ENCODE measurements at regions not wholly inside any gene's neighbourhood (a gene's known extent, or its start where the extent isn't known, plus 50 kb on each side); places are given as distances from the start of the nearest gene placed in this dataset.

DNA sequence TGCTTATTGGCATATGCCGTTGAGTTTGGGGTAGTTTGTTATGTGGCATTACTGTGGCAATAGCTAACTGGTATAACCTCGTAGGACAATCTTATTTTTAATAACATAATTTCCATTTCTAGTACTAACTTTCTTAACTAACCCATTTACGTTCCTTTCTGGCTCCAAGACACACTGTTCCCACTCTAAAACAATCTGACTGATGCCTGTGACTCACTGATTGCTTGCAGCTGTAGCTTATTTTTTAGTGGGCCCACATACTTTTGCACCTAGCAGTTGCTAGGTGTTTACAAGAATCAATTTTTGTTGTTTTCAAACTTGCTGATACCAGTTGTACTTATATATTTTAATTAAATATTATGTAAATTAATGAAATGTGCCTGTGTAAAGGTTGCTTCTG is 52.2 kb downstream of the FAT3 start:
- H3K4me1 Mint-ChIP-seq (ENCODE audit: insufficient read depth, unreplicated experiment), result peaks cover 11% of the 10 kb centered on the region
- no peaks in the 10 kb centered on the region for H3K27me3 Mint-ChIP-seq (ENCODE audit: insufficient read depth, unreplicated experiment)
- intact Hi-C loops (cut with micrococcal nuclease), result no loop called here
- POLR2A ChIA-PET, result no interaction called here
- H3K9me3 Mint-ChIP-seq (ENCODE audit: unreplicated experiment), result no peaks in the 10 kb centered on the region
- no peak overlapping the region for H3K27ac Mint-ChIP-seq (ENCODE audit: low read depth, unreplicated experiment)
- BruUV-seq (replicated peaks), result no TSS peak
- TF ChIP-seq, protein P1, sequence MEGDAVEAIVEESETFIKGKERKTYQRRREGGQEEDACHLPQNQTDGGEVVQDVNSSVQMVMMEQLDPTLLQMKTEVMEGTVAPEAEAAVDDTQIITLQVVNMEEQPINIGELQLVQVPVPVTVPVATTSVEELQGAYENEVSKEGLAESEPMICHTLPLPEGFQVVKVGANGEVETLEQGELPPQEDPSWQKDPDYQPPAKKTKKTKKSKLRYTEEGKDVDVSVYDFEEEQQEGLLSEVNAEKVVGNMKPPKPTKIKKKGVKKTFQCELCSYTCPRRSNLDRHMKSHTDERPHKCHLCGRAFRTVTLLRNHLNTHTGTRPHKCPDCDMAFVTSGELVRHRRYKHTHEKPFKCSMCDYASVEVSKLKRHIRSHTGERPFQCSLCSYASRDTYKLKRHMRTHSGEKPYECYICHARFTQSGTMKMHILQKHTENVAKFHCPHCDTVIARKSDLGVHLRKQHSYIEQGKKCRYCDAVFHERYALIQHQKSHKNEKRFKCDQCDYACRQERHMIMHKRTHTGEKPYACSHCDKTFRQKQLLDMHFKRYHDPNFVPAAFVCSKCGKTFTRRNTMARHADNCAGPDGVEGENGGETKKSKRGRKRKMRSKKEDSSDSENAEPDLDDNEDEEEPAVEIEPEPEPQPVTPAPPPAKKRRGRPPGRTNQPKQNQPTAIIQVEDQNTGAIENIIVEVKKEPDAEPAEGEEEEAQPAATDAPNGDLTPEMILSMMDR (IDR thresholded peaks at IDR 0.05; ENCODE audit: unreplicated experiment), result no peak
- CTCF ChIA-PET, result interaction anchor here (0.5 kb wide), 1 partner anchor 1451 kb away, joined by 3 read pairs; no protein-coding TSS in a partner anchor
- peak; percentile 11 for DNase-seq (ENCODE audit: unreplicated experiment)
- no peaks in the 10 kb centered on the region for H3K36me3 Mint-ChIP-seq (ENCODE audit: insufficient read depth, unreplicated experiment)
- H3K4me3 Mint-ChIP-seq (ENCODE audit: unreplicated experiment), result no peak overlapping the region

- CTCF ChIA-PET, result interaction anchor here (0.6 kb wide), 2 partner anchors 206 to 292 kb away, joined by 4 to 8 read pairs; no protein-coding TSS in a partner anchor
- POLR2A ChIA-PET, result interaction anchor here (0.7 to 0.8 kb wide), 2 partner anchors 9 to 63 kb away, joined by 3 read pairs; no protein-coding TSS in a partner anchor
- TF ChIP-seq, protein P1 (IDR thresholded peaks at IDR 0.05; ENCODE audit: unreplicated experiment), result no peak
- Mint-ChIP-seq H3K4me3 (ENCODE audit: unreplicated experiment) (no peak overlapping the region), H3K9me3 (ENCODE audit: unreplicated experiment) (no peaks in the 10 kb centered on the region), H3K4me1 (ENCODE audit: insufficient read depth, unreplicated experiment) (peaks cover 11% of the 10 kb centered on the region), H3K27ac (ENCODE audit: low read depth, unreplicated experiment) (no peak overlapping the region), H3K36me3 (ENCODE audit: insufficient read depth, unreplicated experiment) (no peaks in the 10 kb centered on the region), H3K27me3 (ENCODE audit: insufficient read depth, unreplicated experiment) (no peaks in the 10 kb centered on the region)
- DNase-seq (ENCODE audit: unreplicated experiment), result peak; percentile 16
- BruUV-seq (replicated peaks), result no TSS peak
- intact Hi-C loops (cut with micrococcal nuclease), result no loop called here
Observed at GRCh38 chr11:92277871-92278270, 53.3 kb downstream of the FAT3 start.

DNA sequence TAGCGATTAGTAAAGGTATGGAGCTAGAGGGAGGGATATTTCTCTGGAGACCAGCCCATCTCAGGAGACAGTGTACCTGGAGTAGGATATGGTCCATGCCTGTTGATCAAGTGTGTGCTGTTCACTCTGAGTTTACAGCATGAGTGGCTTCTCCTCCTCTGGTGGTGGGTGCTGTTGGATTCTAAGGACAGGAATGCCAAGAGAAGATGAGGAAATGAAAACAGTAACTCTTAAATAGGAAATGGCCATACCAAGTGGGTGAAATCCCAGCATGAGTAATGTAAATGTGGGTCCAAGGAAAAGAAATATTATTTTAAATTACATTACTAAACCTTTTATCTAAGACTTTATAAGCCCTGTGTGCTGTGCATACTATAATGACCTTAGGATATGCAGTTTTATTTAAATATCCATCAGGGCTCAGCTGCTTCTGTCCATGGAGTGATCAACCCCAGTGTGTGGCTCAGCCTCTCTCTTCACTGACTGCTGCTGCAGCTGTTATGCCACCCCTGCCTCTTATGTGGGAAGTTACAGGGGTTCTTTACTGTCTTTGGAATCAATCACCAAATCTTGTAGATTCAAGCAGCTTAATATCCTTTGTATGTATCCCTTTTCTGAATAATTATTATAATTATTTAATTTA is 54.3 kb downstream of the FAT3 start:
- intact Hi-C loops (cut with micrococcal nuclease), result no loop called here
- Mint-ChIP-seq H3K27ac (ENCODE audit: low read depth, unreplicated experiment) (no peak overlapping the region), H3K4me1 (ENCODE audit: insufficient read depth, unreplicated experiment) (peaks cover 11% of the 10 kb centered on the region), H3K36me3 (ENCODE audit: insufficient read depth, unreplicated experiment) (no peaks in the 10 kb centered on the region), H3K27me3 (ENCODE audit: insufficient read depth, unreplicated experiment) (no peaks in the 10 kb centered on the region), H3K9me3 (ENCODE audit: unreplicated experiment) (no peaks in the 10 kb centered on the region), H3K4me3 (ENCODE audit: unreplicated experiment) (no peak overlapping the region)
- ChIA-PET POLR2A (no interaction called here), CTCF (no interaction called here)
- no TSS peak for BruUV-seq (replicated peaks)
- TF ChIP-seq, protein P1 (IDR thresholded peaks at IDR 0.05; ENCODE audit: unreplicated experiment), result no peak
- no peak for DNase-seq (ENCODE audit: unreplicated experiment)

- intact Hi-C loops (cut with micrococcal nuclease), result no loop called here
- no peak overlapping the region for H3K27ac Mint-ChIP-seq (ENCODE audit: low read depth, unreplicated experiment)
- TF ChIP-seq, protein P1 (IDR thresholded peaks at IDR 0.05; ENCODE audit: unreplicated experiment), result no peak
- POLR2A ChIA-PET, result no interaction called here
- no peaks in the 10 kb centered on the region for H3K4me1 Mint-ChIP-seq (ENCODE audit: insufficient read depth, unreplicated experiment)
- no peak overlapping the region for H3K4me3 Mint-ChIP-seq (ENCODE audit: unreplicated experiment)
- H3K36me3 Mint-ChIP-seq (ENCODE audit: insufficient read depth, unreplicated experiment), result no peaks in the 10 kb centered on the region
- DNase-seq (ENCODE audit: unreplicated experiment), result no peak
- H3K27me3 Mint-ChIP-seq (ENCODE audit: insufficient read depth, unreplicated experiment), result no peaks in the 10 kb centered on the region
- H3K9me3 Mint-ChIP-seq (ENCODE audit: unreplicated experiment), result no peaks in the 10 kb centered on the region
- CTCF ChIA-PET, result interaction anchor here (0.6 to 1.4 kb wide), 2 partner anchors 11 to 257 kb away, joined by 3 to 4 read pairs; no protein-coding TSS in a partner anchor
- no TSS peak for BruUV-seq (replicated peaks)
Observed at GRCh38 chr11:92284107-92284506, 59.5 kb downstream of the FAT3 start.
